Right lobe of liver (tissue), 6 donors: ENCODE measurements at regions not wholly inside any gene's neighbourhood (a gene's known extent, or its start where the extent isn't known, plus 50 kb on each side); places are given as distances from the start of the nearest gene placed in this dataset.

ENCODE experiments used
- ATAC-seq, 4 donors: fragments of 200-7000 bp; cut with Tn5 transposase; one replicate each; pipeline ENCODE4 v1.9.1; 2020; ENCODE audit warnings: mild to moderate bottlenecking in 4 of 4, moderate library complexity in 4 of 4
- DNase-seq, 3 donors: peaks; one replicate each; pipeline ENCODE4 v3.0.0-alpha.2; 2020
- H3K27ac ChIP-seq, 3 donors: fragments of 200-600 bp; one replicate each; pipeline ENCODE4 v1.8.0; 2022
- H3K27me3 ChIP-seq, 2 donors: fragments of 200-600 bp; one replicate each; pipeline ENCODE4 v1.8.0; 2022
- H3K36me3 ChIP-seq, 4 donors: fragments of 200-600 bp; sonication (generic) in 1 of 4; one replicate each; pipeline versions ENCODE4 v1.5.1 to v1.8.0; 2017 to 2022; ENCODE audit warnings: control low read depth in 1 of 4
- H3K4me1 ChIP-seq, 4 donors: fragments of 200-600 bp; sonication (generic) in 1 of 4; one replicate each; pipeline versions ENCODE4 v1.5.1 to v1.8.0; 2017 to 2022; ENCODE audit warnings: control low read depth in 1 of 4
- H3K4me3 ChIP-seq, 3 donors: fragments of 200-600 bp; one replicate each; pipeline ENCODE4 v1.8.0; 2022
- H3K9me3 ChIP-seq, 4 donors: fragments of 200-600 bp; sonication (generic) in 1 of 4; one replicate each; pipeline versions ENCODE4 v1.5.1 to v1.8.0; 2017 to 2022; ENCODE audit warnings: control low read depth in 1 of 4
- POLR2A ChIP-seq: fragments of 450-650 bp; IDR thresholded peaks from one replicate; pipeline ENCODE4 v1.6.1; 2017; ENCODE audit warnings: antibody characterized with exemption, mild to moderate bottlenecking
- WGBS: methylation state at CpG from one replicate; pipeline ENCODE4 v1.1.6; 2018; ENCODE audit warnings: low coverage, low lambda C conversion rate; ENCODE audit not compliant: insufficient coverage; ENCODE audit errors: missing lambda C conversion rate; 5-methylcytosine and 5-hydroxymethylcytosine counted together
- intact Hi-C, 2 donors: fragments of 100-400 bp; cut with DNase I; formaldehyde crosslinking; loops; one replicate each; pipeline versions ENCODE4 v1.11.2 to v1.14.1; 2022
- TF ChIP-seq, protein P1 (sequence below), 4 donors: fragments of 200-600 bp in 3 of 4; fragments of 450-650 bp in 1 of 4; IDR thresholded peaks; one replicate each; pipeline versions ENCODE4 v1.5.1 to v1.8.0; 2016 to 2022; ENCODE audit warnings: antibody characterized with exemption in 4 of 4, mild to moderate bottlenecking in 2 of 4
- donor health status: DM: no; HTN: yes; CAD: no.
- donor health status: DM: no; HTN: no; CAD: no.
- donor health status: DM: no; HTN: no; CAD: no.
- donor health status: DM: no; HTN: yes; CAD: no.
- donor health status: DM: no; HTN: yes; CAD: no.

DNA sequence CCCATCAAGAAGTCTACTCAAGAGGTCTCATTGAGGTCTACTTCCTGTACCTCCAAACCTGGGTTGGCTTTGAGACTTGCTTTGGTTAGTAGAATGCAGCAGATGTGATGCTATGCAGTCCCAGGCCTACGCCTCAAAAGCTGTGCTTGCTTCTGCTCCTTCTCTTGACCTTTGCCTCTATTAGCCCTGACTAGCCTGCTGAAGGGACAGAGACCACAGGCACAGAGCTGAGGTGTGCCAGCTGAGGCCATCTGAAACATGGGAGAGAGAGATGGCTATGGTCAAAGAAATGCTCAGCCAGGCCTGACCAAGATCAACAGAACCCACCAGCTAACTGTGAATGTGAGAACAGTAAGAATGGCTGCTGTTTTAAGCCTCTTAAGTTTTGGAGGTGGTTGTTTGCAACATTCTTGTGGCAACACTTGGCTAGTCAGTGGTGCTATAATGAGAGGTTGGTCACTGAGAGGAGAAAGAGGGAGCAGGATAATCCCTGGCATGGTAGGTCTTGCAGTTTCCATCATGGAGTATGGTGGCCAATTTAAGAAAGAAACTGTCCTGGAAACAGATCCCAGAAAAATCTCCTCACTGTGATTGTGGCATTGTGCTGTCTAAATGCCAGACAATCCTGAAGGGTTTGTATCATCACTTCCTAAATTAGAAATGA, 176.1 kb upstream of the PHYHIPL start:
- intact Hi-C loops: no loop called here
- Histone ChIP-seq H3K27me3 (no peaks in the 10 kb centered on the region), H3K4me1 (peaks cover 0 to 69% (median 17%) of the 10 kb centered on the region in 4 donors), H3K27ac (peak overlapping the region; percentile 45 to 95 (median 95)), H3K4me3 (peak overlapping the region in 2 of 3 donors; percentile 45 to 49), H3K36me3 (no peaks in the 10 kb centered on the region), H3K9me3 (no peaks in the 10 kb centered on the region)
- TF ChIP-seq POLR2A: peak; percentile 26
- TF ChIP-seq, protein P1, sequence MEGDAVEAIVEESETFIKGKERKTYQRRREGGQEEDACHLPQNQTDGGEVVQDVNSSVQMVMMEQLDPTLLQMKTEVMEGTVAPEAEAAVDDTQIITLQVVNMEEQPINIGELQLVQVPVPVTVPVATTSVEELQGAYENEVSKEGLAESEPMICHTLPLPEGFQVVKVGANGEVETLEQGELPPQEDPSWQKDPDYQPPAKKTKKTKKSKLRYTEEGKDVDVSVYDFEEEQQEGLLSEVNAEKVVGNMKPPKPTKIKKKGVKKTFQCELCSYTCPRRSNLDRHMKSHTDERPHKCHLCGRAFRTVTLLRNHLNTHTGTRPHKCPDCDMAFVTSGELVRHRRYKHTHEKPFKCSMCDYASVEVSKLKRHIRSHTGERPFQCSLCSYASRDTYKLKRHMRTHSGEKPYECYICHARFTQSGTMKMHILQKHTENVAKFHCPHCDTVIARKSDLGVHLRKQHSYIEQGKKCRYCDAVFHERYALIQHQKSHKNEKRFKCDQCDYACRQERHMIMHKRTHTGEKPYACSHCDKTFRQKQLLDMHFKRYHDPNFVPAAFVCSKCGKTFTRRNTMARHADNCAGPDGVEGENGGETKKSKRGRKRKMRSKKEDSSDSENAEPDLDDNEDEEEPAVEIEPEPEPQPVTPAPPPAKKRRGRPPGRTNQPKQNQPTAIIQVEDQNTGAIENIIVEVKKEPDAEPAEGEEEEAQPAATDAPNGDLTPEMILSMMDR (IDR thresholded peaks at IDR 0.05): no peak
- DNase-seq: peak in 2 of 3 donors; percentile 62 to 78
- peak; percentile 77 to 88 (median 84) for ATAC-seq
- WGBS: no CpG with 5 or more reads among the region's 1 CpG

DNA sequence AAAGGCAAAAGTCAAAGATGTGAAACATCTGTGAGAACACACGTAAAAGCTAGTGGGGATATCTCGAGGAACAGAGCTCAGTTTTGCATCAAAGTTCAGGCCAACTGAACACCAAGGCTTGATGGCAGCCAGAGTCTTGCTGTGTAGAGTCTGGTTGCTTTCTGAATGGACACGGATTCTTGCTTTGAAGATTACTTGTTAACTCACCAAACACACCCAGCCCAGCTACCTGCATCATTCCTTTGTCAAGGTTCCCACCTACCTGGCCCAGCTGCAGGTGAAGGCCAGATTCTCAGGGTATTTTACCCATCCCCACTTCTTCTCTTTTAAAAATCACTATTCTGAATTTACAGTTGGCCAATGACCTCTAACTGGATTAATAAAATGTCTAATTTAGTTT, 174.4 kb upstream of the PHYHIPL start:
- no peak for TF ChIP-seq POLR2A
- TF ChIP-seq, protein P1 (IDR thresholded peaks at IDR 0.05): no peak
- no peaks in the 10 kb centered on the region for H3K9me3 ChIP-seq
- 37% methylated on average over 2 of the region's 3 CpGs for WGBS
- DNase-seq: no peak
- peaks cover 0 to 70% (median 21%) of the 10 kb centered on the region in 4 donors for H3K4me1 ChIP-seq
- H3K36me3 ChIP-seq: no peaks in the 10 kb centered on the region
- no peak for ATAC-seq
- H3K4me3 ChIP-seq: no peak overlapping the region
- no peaks in the 10 kb centered on the region for H3K27me3 ChIP-seq
- intact Hi-C loops: no loop called here
- H3K27ac ChIP-seq: no peak overlapping the region

DNA sequence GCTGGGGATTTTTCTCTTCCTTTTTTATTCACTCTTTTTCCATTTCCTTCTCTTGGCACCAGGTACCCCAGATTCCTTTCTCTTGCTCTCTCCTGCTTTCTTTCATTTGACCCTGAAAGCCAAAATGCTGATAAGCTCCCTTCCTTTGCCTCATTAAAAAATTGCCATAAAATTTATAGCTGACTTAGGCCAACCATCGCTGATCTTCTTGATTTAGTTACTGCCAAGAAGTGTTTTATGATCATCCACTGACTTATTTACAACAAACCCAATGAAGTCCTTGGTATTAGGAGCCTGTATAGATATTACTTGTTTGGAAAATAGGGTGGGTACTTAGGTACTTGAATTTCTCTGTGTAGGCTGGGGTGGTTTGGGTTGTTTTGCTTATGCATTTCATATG, 173.2 kb upstream of the PHYHIPL start:
- TF ChIP-seq POLR2A: no peak
- TF ChIP-seq, protein P1 (IDR thresholded peaks at IDR 0.05): no peak
- no peak overlapping the region for H3K4me3 ChIP-seq
- no peak for ATAC-seq
- peaks cover 0 to 69% (median 21%) of the 10 kb centered on the region in 4 donors for H3K4me1 ChIP-seq
- WGBS: 67% methylated on average over 1 of the region's 1 CpG
- H3K27me3 ChIP-seq: no peaks in the 10 kb centered on the region
- no peaks in the 10 kb centered on the region for H3K9me3 ChIP-seq
- no peak for DNase-seq
- no peaks in the 10 kb centered on the region for H3K36me3 ChIP-seq
- intact Hi-C loops: no loop called here
- H3K27ac ChIP-seq: peak overlapping the region in 1 of 3 donors; percentile 81

DNA sequence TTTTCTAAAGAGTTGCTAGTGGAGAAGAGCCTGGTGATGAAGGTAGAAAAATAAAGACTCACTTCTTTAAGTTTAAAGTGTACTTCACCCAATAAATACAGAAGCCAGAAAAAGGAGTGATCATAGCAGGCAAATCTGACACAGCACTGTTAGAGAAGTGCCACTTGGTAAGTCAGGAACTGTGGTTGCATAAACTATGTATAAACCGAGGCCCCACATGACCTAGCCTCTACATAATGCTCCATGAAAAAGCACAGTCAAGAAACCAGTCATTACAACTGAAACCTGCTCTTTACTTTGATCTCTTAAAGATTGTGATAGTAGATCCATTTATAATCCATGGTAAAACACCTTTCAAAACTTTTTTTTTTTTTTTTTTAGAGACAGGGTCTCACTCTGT, 172.1 kb upstream of the PHYHIPL start:
- no peaks in the 10 kb centered on the region for H3K36me3 ChIP-seq
- intact Hi-C loops: no loop called here
- no peaks in the 10 kb centered on the region for H3K9me3 ChIP-seq
- DNase-seq: no peak
- TF ChIP-seq, protein P1 (IDR thresholded peaks at IDR 0.05): no peak
- no peak for TF ChIP-seq POLR2A
- 33% methylated on average over 1 of the region's 1 CpG for WGBS
- no peaks in the 10 kb centered on the region for H3K27me3 ChIP-seq
- H3K4me3 ChIP-seq: no peak overlapping the region
- ATAC-seq: no peak
- H3K4me1 ChIP-seq: peaks cover 0 to 66% (median 19%) of the 10 kb centered on the region in 4 donors
- peak overlapping the region in 2 of 3 donors; percentile 3 to 81 for H3K27ac ChIP-seq
